WTC11 (cell line): ENCODE measurements at regions not wholly inside any gene's neighbourhood (a gene's known extent, or its start where the extent isn't known, plus 50 kb on each side); places are given as distances from the start of the nearest gene placed in this dataset.

Source experiments
- ATAC-seq: fragments of 200-7000 bp; cut with Tn5 transposase; 2 replicates; pipeline ENCODE4 v1.10.0; 2021; ENCODE audit warnings: mild to moderate bottlenecking, moderate library complexity
- CTCF ChIA-PET: fragments of 300-600 bp; sonication (Branson Sonifier 250); formaldehyde crosslinking; loops from one replicate; lab custom pipeline; 2021; ENCODE audit warnings: antibody characterized with exemption; lab: Charles Lee
- POLR2A ChIA-PET: fragments of 350-600 bp; sonication (Branson Sonifier 250); formaldehyde crosslinking; loops from one replicate; lab custom pipeline; 2021; ENCODE audit warnings: antibody characterized with exemption; lab: Charles Lee
- DNase-seq: peaks from one replicate; pipeline ENCODE4 v3.0.0; 2021; ENCODE audit warnings: low spot score
- H3K27ac Mint-ChIP-seq: 2 replicates; pipeline ENCODE4 v1.8.0; 2021; ENCODE audit warnings: mixed read lengths
- H3K27me3 Mint-ChIP-seq: 2 replicates; pipeline ENCODE4 v1.8.0; 2021; ENCODE audit warnings: low read depth, mild to moderate bottlenecking, moderate library complexity, mixed read lengths
- H3K36me3 Mint-ChIP-seq: 2 replicates; pipeline ENCODE4 v1.8.0; 2021; ENCODE audit warnings: mixed read lengths
- H3K4me1 Mint-ChIP-seq: 2 replicates; pipeline ENCODE4 v1.8.0; 2022; ENCODE audit warnings: mixed read lengths
- H3K4me3 Mint-ChIP-seq: 2 replicates; pipeline ENCODE4 v1.8.0; 2021; ENCODE audit warnings: mild to moderate bottlenecking, moderate library complexity, mixed read lengths
- H3K9me3 Mint-ChIP-seq: 2 replicates; pipeline ENCODE4 v1.8.0; 2021; ENCODE audit warnings: mixed read lengths
- CREB1 ChIP-seq: sonication (generic); formaldehyde crosslinking; IDR thresholded peaks from 2 replicates; pipeline ENCODE4 v1.8.0; 2023; ENCODE audit warnings: mild to moderate bottlenecking, missing genetic modification reagents
- E2F5 ChIP-seq: sonication (generic); formaldehyde crosslinking; IDR thresholded peaks from 2 replicates; pipeline ENCODE4 v1.8.1; 2022; ENCODE audit warnings: mild to moderate bottlenecking, moderate library complexity, missing genetic modification reagents
- ELF4 ChIP-seq: sonication (generic); formaldehyde crosslinking; IDR thresholded peaks from 2 replicates; pipeline ENCODE4 v1.8.1; 2022; ENCODE audit warnings: low read depth, mild to moderate bottlenecking, moderate library complexity, missing genetic modification reagents
- EMX1 ChIP-seq: fragments of 250-450 bp; sonication (Bioruptor Pico); IDR thresholded peaks from 2 replicates; pipeline ENCODE4 v1.8.0; 2021; ENCODE audit warnings: mild to moderate bottlenecking
- ETV6 ChIP-seq: sonication (generic); formaldehyde crosslinking; IDR thresholded peaks from 2 replicates; pipeline ENCODE4 v1.8.1; 2022; ENCODE audit warnings: mild to moderate bottlenecking, missing genetic modification reagents
- FOXP1 ChIP-seq: sonication (generic); formaldehyde crosslinking; IDR thresholded peaks from 2 replicates; pipeline ENCODE4 v1.8.0; 2022; ENCODE audit warnings: missing genetic modification reagents, mild to moderate bottlenecking, moderate library complexity, borderline replicate concordance
- GABPB1 ChIP-seq: sonication (generic); formaldehyde crosslinking; IDR thresholded peaks from 2 replicates; pipeline ENCODE4 v1.8.1; 2023; ENCODE audit warnings: mild to moderate bottlenecking, missing genetic modification reagents
- HMGXB4 ChIP-seq: sonication (generic); formaldehyde crosslinking; IDR thresholded peaks from 2 replicates; pipeline ENCODE4 v1.8.1; 2023; ENCODE audit warnings: mild to moderate bottlenecking, moderate library complexity, missing genetic modification reagents
- IRF1 ChIP-seq: sonication (generic); formaldehyde crosslinking; IDR thresholded peaks from 2 replicates; pipeline ENCODE4 v1.8.0; 2023; ENCODE audit warnings: missing genetic modification reagents
- JAZF1 ChIP-seq: fragments of 250-450 bp; sonication (Bioruptor Pico); IDR thresholded peaks from 2 replicates; pipeline ENCODE4 v1.9.0; 2021; ENCODE audit warnings: moderate library complexity, mild to moderate bottlenecking, inconsistent platforms
- NFATC4 ChIP-seq: fragments of 250-450 bp; sonication (Bioruptor Pico); IDR thresholded peaks from 2 replicates; pipeline ENCODE4 v1.9.0; 2021; ENCODE audit warnings: mild to moderate bottlenecking
- NR2C2 ChIP-seq: sonication (generic); formaldehyde crosslinking; IDR thresholded peaks from 2 replicates; pipeline ENCODE4 v1.8.0; 2022; ENCODE audit warnings: mild to moderate bottlenecking, missing genetic modification reagents
- NR3C1 ChIP-seq: sonication (generic); formaldehyde crosslinking; conservative IDR thresholded peaks from 2 replicates; pipeline ENCODE4 v1.8.1; 2023; ENCODE audit warnings: low read depth, mild to moderate bottlenecking, missing genetic modification reagents
- SMAD3 ChIP-seq: sonication (generic); formaldehyde crosslinking; IDR thresholded peaks from 2 replicates; pipeline ENCODE4 v1.8.0; 2022; ENCODE audit warnings: missing genetic modification reagents, mild to moderate bottlenecking, borderline replicate concordance
- SMAD4 ChIP-seq: sonication (generic); formaldehyde crosslinking; IDR thresholded peaks from 2 replicates; pipeline ENCODE4 v1.8.0; 2022; ENCODE audit warnings: mild to moderate bottlenecking, missing genetic modification reagents
- TP53 ChIP-seq: sonication (generic); formaldehyde crosslinking; IDR thresholded peaks from 2 replicates; pipeline ENCODE4 v1.8.1; 2023; ENCODE audit warnings: mild to moderate bottlenecking, missing genetic modification reagents
- ZBTB21 ChIP-seq: sonication (generic); formaldehyde crosslinking; IDR thresholded peaks from 2 replicates; pipeline ENCODE4 v1.8.1; 2023; ENCODE audit warnings: mild to moderate bottlenecking, missing genetic modification reagents, borderline replicate concordance
- ZNF121 ChIP-seq: sonication (generic); formaldehyde crosslinking; IDR thresholded peaks from 2 replicates; pipeline ENCODE4 v1.8.0; 2023; ENCODE audit warnings: missing genetic modification reagents
- ZNF138 ChIP-seq: sonication (generic); formaldehyde crosslinking; conservative IDR thresholded peaks from 2 replicates; pipeline ENCODE4 v1.8.1; 2022; ENCODE audit warnings: mild to moderate bottlenecking, moderate library complexity, missing genetic modification reagents
- ZNF232 ChIP-seq: sonication (generic); formaldehyde crosslinking; IDR thresholded peaks from 2 replicates; pipeline ENCODE4 v1.8.0; 2022; ENCODE audit warnings: mild to moderate bottlenecking, missing genetic modification reagents
- ZNF263 ChIP-seq: sonication (generic); formaldehyde crosslinking; IDR thresholded peaks from 2 replicates; pipeline ENCODE4 v1.8.1; 2022; ENCODE audit warnings: low read depth, mild to moderate bottlenecking, moderate library complexity, missing genetic modification reagents
- ZNF281 ChIP-seq: sonication (generic); formaldehyde crosslinking; IDR thresholded peaks from 2 replicates; pipeline ENCODE4 v1.8.0; 2023; ENCODE audit warnings: mild to moderate bottlenecking, missing genetic modification reagents

- TF ChIP-seq IRF1 (CRISPR knock-in tag) = no peak
Measured at GRCh38 chr10:62707810-62708209, 96.7 kb upstream of the ADO start (continued).

- no peak for DNase-seq
- Mint-ChIP-seq H3K4me3 (no peak overlapping the region), H3K4me1 (peaks cover 4% of the 10 kb centered on the region), H3K27me3 (no peaks in the 10 kb centered on the region), H3K27ac (no peak overlapping the region), H3K9me3 (peaks cover 21% of the 10 kb centered on the region), H3K36me3 (no peaks in the 10 kb centered on the region)
- TF ChIP-seq FOXP1 (CRISPR knock-in tag) = no peak
- TF ChIP-seq JAZF1 (CRISPR knock-in tag) = no peak
- no peak for TF ChIP-seq GABPB1
- no peak for TF ChIP-seq CREB1 (CRISPR knock-in tag)
- TF ChIP-seq SMAD3 (CRISPR knock-in tag) = no peak
- TF ChIP-seq ZNF121 = no peak
- no peak for ATAC-seq
- POLR2A ChIA-PET = no interaction called here
- CTCF ChIA-PET = no interaction called here
Measured at GRCh38 chr10:62708569-62708968, 96.0 kb upstream of the ADO start.

GRCh38 chr10:62709200-62709599, 95.3 kb upstream of the ADO start:
- POLR2A ChIA-PET = no interaction called here
- no peaks in the 10 kb centered on the region for H3K36me3 Mint-ChIP-seq
- H3K9me3 Mint-ChIP-seq = peaks cover 15% of the 10 kb centered on the region
- DNase-seq (no peak), ATAC-seq (no peak)
- no peak overlapping the region for H3K4me3 Mint-ChIP-seq
- CTCF ChIA-PET = interaction anchor here (0.6 kb wide), 1 partner anchor 205 kb away, joined by 4 read pairs; no protein-coding TSS in a partner anchor
- no peak for TF ChIP-seq NR2C2
- no peak for TF ChIP-seq E2F5 (CRISPR knock-in tag)
- TF ChIP-seq FOXP1 (CRISPR knock-in tag) = no peak
- no peak for TF ChIP-seq ZNF263 (CRISPR knock-in tag)
- TF ChIP-seq ZNF281 (CRISPR knock-in tag) = no peak
- TF ChIP-seq GABPB1 = no peak
- TF ChIP-seq NFATC4 = no peak
- no peak for TF ChIP-seq HMGXB4
- TF ChIP-seq ETV6 = no peak
- no peak for TF ChIP-seq TP53 (CRISPR knock-in tag)
- no peaks in the 10 kb centered on the region for H3K27me3 Mint-ChIP-seq
- H3K27ac Mint-ChIP-seq = no peak overlapping the region
- peaks cover 4% of the 10 kb centered on the region for H3K4me1 Mint-ChIP-seq

GRCh38 chr10:62710182-62710581, 94.3 kb upstream of the ADO start:
- CTCF ChIA-PET = no interaction called here
- H3K4me3 Mint-ChIP-seq = no peak overlapping the region
- no peak for TF ChIP-seq SMAD4
- no peak for TF ChIP-seq ZBTB21
- no peak for TF ChIP-seq EMX1 (CRISPR knock-in tag)
- TF ChIP-seq ZNF138 (CRISPR knock-in tag) = no peak
- TF ChIP-seq ELF4 (CRISPR knock-in tag) = no peak
- no peak for TF ChIP-seq NR3C1
- TF ChIP-seq ZNF281 (CRISPR knock-in tag) = no peak
- TF ChIP-seq ZNF232 (CRISPR knock-in tag) = no peak
- no peak overlapping the region for H3K27ac Mint-ChIP-seq
- no peaks in the 10 kb centered on the region for H3K27me3 Mint-ChIP-seq
- peaks cover 13% of the 10 kb centered on the region for H3K9me3 Mint-ChIP-seq
- ATAC-seq (no peak), DNase-seq (no peak)
- H3K36me3 Mint-ChIP-seq = no peaks in the 10 kb centered on the region
- POLR2A ChIA-PET = no interaction called here
- peaks cover 4% of the 10 kb centered on the region for H3K4me1 Mint-ChIP-seq
